ENCODE measurements at regions not wholly inside any gene's neighbourhood (a gene's known extent, or its start where the extent isn't known, plus 50 kb on each side); places are given as distances from the start of the nearest gene placed in this dataset.
"Not testable (repeated sequence)": the region's sequence is repeated elsewhere in the genome, so short reads cannot be mapped to it uniquely, and the experiment has no call there.

DNA sequence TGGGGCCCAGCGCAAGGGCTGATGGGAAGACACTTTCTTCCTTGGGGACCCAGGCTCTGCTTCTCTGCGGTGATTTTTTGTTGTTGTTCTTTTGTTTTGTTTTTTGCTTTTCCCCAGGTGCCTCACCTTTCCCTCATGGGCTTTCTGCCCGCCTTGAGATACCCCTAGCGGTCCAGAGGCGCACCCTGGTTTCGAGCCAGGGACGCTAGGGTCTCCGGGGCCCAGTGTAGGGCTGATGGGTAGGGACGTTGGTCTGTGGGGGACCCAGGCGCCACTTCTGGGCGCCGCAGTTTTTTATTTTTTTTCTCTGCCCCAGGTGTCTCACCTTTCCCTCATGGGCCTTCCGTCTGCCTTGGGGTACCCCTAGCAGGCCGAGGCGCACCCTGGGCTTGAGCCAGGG lies 192.7 kb downstream of the POTEG start:
- not testable (repeated sequence) for DNase-seq (ENCODE audit: low read depth)

DNA sequence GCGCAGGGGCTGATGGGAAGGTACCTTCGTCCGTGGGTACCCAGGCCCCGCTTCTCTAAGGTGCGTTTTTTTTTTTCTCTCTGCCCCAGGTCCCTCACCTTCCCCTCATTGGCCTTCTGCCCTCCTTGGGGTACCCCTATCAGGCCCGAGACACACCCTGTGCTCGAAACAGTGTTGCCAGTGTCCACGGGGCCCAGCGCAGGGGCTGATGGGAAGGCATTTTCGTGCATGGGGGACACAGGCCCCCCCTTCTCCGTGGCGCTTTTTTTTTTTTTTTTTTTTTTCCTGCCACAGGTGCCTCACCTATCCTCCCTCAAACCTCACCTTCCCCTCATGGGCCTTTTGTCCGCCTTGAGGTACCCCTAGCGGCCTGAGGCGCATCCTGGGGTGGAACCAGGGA lies 191.6 kb downstream of the POTEG start:
- DNase-seq (ENCODE audit: low read depth), result not testable (repeated sequence)

DNA sequence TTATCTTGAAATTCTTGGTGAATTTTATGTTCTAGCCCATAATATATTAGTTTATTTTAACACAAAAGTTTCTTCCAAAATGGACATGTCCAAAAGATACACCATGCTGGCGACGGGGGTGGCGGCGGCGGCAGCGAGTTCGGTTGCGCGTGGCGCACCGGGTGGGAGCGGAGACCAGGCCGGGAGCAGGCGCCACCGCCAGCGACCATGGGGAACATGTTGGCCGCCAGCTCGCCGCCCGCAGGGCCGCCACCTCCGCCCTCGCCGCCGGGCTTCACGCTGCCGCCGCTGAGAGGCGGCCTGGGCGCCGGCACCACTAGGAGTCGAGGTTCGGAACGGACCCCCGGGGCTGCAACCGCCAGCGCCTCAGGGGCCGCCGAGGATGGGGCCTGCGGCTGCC lies 167.2 kb downstream of the POTEG start:
- not testable (repeated sequence) for DNase-seq (ENCODE audit: low read depth)

DNA sequence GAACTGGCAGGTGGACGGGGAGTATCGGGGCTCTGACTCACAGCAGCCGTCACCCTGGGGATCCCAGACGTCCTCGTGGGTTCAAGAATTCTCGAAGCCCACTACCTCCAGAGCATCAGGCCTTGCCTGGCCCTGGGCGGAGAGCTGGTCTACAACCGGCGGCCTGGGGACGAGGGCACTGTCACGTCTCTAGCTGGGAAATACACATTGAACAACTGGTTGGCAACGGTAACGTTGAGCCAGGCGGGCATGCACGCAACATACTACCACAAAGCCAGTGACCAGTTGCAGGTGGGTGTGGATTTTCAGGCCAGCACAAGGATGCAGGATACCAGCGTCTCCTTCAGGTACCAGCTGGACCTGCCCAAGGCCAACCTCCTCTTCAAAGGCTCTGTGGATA lies 166.5 kb downstream of the POTEG start:
- DNase-seq (ENCODE audit: low read depth), result not testable (repeated sequence)

DNA sequence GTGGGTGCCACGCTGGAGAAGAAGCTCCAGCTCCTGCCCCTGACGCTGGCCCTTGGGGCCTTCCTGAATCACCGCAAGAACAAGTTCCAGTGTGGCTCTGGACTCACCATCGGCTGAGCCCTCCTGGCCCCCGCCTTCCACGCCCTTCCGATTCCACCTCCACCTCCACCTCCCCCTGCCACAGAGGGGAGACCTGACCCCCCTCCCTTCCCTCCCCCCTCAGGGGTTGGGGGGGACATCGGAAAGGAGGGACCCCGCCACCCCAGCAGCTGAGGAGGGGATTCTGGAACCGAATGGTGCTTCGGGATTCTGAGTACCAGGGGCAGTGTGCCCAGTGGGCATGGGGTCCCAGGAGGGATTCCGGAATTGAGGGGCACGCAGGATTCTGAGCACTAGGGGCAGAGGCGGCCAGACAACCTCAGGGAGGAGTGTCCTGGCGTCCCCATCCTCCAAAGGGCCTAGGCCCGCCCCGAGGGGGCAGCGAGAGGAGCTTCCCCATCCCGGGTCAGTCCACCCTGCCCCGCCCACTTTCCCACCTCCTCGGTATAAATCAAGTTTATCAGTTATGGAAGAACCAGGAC lies 166.0 kb downstream of the POTEG start:
- not testable (repeated sequence) for DNase-seq (ENCODE audit: low read depth)

DNA sequence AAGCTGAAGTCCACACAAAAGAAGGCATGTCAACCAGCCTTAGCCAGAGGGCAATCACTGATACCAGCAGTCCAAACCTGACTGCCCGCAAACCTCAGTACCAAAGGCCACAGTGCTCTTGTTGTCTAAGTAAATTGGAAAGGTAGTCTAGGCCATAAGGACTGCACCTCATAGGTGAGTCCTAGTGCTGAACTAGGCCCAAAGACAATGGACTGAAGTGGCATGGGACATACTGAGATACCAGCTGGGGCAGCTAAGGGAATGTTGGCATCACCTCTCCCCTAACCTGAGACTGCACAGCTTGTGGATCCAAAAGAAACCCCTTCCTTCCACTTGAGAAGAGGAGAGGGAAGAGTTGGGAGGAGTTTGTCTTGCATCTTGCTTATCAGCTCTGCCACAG lies 161.9 kb downstream of the POTEG start:
- not testable (repeated sequence) for DNase-seq (ENCODE audit: low read depth)

DNA sequence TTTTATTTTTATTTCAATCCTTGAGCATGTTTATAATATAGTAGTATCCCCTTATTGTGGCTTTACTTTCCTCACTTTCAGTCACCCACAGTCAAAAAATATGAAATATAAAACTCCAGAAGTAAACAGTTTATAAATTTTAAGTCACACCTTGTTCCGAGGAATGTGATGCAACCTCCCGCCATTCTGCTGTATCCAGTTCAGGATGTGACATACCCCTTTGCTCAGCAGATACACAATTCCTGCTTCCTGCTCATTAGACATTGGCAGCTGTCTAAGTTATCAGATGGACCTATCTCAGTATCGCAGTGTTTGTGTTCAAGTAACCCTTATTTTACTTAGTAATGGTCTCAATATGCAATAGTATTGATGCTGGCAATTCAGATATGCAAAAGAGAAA lies 144.5 kb downstream of the POTEG start:
- not testable (repeated sequence) for DNase-seq (ENCODE audit: low read depth)

DNA sequence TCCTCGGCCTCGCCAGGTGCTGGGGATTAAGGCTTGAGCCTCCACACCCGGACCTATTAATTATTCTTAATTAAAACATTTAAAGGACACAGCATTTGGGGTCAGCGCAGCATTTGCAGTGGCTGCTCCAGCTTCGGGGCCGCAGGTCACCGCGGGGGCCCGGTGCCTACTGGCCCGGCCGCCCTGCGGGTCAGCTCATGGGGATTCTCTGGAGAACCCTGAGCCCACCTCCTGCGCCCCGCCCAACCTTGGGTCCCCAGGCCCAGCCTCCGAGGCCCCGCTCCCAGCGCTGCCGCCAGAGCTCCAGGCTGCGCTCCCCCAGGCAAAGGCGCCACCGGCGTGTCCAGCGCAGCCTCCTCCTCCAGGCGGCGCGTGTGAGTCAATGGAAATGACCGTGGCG lies 133.9 kb downstream of the POTEG start:
- not testable (repeated sequence) for DNase-seq (ENCODE audit: low read depth)

DNA sequence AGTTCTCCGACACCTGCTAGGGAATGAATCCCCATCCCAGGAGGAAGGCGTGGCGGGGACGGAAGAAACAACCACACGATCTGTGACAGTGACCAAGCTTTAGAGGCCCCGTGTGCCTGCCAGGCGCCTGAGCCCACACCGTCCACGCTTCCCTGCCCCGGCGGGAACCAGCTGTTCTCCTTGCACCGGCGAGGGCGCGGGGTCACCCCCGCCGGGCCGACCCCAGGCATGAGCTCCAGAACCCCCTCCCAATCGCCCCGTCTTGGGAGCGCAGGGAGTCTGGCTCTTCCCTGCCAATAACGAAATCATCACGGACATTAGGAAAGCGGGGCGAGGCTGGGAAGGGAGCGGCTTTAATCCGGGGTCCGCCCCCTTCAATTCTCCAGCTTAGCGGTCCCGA lies 133.3 kb downstream of the POTEG start:
- not testable (repeated sequence) for DNase-seq (ENCODE audit: low read depth)

DNA sequence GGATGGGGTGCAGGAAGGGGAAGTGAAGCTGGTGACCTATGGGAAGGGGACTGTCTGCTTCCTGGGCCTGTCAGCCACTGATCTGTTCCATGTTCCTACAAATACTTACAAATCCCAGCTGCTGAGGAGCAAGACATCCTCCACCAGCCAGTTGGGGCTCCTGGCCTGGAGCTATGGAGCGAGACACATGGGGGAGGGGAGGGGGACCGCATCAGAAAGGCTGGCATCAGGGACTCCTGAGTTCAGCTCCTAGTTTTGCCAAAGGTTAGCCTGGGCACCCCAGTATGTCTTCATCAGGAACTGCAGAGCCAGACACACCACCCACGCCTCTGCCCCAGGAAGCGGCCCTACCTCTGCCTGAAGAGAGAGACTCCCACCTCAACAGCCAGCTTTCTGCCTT lies 130.3 kb downstream of the POTEG start:
- DNase-seq (ENCODE audit: low read depth), result not testable (repeated sequence)

DNA sequence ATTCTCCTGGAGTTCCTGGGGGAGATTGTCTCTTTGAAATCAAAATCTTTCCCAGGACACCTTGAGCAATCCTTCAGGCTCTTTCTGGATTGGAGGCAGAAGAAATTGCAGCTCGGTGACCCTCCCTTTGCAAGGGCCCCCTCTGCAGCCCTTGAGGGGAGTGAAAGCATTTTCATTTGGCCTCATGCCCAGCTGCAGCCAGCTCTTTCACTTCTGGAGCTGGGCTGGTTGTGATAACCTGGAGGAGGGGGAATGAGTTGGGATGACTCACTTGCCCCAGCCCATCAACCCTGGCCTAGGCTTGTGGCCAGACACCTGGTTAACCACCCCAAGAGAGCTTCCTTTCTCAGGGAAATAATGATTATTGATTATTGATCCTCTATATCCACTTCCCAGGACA lies 129.7 kb downstream of the POTEG start:
- DNase-seq (ENCODE audit: low read depth), result not testable (repeated sequence)

DNA sequence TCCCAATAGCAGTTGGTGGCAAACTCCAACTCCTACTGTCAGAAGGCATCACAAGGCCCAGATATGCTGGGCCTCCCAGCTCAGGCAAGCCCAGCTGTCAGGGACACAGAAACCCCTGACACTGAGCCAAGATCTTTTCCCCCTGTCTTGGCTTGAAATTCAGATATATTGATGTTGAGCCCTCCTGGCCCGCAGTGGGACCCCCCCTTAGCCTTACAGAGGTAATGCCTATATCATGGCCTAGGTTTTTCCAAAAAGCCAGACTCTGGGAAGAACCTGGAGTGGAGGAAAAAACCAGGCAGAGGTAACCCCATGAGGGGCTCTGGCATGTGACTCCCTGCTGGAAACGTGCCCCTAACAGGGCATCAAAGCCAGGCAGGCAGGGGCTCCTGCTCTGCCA lies 129.2 kb downstream of the POTEG start:
- not testable (repeated sequence) for DNase-seq (ENCODE audit: low read depth)

DNA sequence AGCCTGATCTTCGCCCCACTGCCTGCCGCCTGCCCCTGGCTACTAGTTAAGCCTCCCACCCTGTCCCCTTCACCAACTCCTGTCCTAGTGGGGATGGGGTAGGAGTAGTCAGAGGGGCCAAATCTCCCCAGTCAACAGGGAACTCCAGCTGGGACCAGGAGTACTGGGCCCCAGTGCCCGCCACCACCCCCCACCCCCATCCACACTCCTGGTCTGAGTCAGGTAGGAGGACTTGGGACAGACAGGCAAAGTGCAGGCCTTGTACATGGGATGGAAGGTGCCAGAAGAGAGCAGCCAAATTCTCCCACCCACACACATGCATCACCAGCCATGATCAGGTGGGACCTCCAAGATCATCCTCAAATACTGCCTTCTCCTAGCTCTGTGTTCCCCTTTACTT lies 128.4 kb downstream of the POTEG start:
- not testable (repeated sequence) for DNase-seq (ENCODE audit: low read depth)

DNA sequence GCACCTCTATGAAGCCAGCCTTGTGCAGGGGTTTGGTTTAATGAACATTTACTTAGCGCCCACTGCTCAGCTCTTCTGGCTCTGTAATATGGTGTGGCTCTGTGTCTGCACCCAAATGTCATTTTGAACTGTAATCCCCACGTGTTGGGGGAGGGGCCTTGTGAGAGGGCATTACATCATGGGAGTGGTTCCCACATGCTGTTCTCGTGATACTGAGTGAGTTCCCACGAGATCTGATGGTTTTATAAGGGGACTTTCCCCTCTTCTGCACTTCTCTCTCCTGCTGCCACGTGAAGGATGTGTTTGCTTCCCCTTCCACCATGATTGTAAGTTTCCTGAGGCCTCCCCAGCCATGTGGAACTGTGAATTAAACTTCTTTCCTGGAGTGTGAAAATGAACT lies 127.7 kb downstream of the POTEG start:
- not testable (repeated sequence) for DNase-seq (ENCODE audit: low read depth)

DNA sequence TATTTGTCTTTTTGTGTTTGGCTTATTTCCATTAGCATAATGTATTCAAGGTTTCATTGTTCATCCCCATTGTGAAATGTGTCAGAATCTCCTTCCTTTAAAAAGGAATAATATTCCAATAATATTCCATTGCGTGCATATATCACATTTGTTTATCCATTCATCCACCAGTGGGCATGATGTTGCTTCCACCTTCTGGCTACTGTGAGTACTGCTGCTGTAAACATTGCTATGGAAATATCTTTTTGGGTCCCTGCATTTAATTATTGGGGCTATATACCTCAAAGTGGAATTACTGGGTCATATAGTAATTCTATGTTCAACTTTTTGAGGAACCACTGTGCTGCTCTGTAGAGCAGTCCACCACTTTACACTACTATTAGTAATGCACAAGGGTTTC lies 123.1 kb downstream of the POTEG start:
- not testable (repeated sequence) for DNase-seq (ENCODE audit: low read depth)

DNA sequence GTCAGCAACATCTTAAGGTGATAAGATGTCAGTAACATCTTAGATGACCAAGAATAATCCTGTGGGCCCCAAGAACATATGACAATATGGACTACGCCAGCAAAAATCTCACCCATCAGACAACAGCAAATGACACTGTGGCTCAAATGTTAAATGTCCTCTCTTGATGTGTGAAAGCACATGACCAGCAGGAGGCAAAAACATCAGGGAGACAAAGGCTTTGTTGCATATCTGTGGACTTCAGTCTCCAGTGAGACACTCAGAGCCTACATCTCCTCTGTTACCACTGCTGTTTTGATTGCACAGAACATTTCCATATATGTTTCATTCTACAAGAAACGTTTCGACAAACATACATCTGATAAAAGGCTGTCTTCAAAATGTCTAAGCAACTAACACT lies 103.5 kb downstream of the POTEG start:
- DNase-seq (ENCODE audit: low read depth), result not testable (repeated sequence)

DNA sequence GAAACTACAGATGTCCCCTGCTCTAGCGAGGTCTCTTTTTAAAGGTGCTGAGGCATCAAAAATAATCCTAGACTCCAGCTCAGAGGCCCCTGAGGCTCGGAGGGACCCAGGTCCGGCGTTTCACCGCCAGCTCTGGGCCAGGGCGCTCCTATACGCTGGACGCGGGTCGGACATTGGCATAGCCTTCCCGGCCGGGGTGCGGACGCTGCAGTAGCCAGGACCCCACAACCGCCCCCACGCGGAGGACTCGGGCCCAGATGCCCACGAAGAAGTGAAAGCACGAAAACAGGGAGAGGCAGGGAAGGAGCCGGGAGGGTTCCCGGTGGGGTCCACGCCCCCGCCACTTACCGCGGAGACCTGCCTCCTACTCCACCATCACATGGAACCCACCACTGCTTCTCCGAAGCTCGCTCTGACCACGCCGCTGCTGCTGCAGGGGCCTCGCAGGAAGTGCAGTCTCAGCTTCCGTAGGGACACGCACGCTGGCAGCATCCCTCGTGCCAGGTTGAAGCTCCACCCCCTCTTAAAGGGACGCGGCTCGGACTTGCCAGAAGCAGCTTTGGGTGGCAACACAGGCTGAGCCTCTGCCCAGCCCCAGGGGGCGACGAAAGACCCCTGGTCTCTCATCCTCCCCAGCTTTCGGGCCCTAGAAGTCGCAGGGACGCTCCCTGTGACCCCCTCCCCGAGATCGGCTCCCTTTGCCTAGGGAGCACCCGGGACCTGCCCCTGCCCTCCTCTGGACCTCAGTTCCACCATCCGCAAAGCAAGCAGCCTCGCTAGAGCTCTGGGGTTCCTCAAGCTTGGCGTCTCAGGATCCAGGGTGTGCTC lies 96.7 kb downstream of the POTEG start:
- not testable (repeated sequence) for DNase-seq (ENCODE audit: low read depth)

DNA sequence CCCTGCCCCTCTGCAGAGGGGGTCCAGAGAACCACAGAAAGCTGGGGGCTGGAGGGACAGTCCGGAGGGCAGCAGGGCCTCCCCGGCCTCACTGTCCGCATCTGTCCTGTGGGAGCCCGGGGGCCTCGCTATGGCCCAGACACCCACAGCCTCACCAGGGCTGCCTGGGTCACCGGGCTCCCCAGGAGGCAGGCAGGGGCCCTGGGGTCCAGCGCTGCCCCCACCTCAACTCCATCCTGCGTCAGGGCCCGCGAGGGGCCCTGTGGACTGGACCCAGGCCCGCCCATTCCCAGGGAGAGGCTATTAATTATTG lies 96.1 kb downstream of the POTEG start:
- DNase-seq (ENCODE audit: low read depth), result not testable (repeated sequence)

DNA sequence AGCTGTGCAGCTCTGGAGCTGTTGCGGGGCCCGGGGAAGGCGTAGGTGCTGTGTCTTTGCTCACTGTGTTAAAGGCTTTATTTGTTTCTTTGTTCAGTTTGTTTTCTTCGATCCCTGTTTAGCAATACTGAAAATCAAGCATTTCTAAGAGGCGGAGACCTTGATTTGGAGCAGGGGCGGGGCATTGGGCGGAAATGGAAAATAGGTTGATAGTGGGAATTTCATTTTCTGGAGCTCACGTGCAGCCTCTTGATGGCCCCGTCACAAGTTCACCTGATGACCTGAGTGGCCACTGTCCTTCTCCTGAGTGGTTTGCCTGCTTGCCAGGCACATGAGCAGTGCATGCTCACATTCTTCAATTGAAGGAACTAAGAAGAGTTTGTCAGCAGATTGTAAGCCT lies 93.2 kb downstream of the POTEG start:
- DNase-seq (ENCODE audit: low read depth), result not testable (repeated sequence)

DNA sequence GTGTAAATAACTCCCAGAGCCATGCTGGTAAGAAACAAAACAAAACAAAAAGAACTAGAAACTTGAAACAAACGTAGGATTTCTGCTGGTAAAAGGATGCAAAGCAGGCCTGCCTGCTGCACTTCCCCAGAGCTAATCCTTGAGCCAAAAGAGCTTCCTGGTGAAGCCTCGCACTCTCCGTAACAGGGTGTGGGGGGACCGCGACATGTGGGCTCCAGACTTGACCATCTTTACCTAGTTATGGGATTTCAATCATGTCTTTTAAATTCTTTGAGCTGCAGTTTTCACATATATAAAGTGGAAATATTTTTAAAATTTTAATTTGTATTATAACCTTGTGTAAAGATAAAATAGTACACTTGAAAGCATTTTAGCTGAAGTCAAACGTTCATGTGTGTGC lies 92.5 kb downstream of the POTEG start:
- DNase-seq (ENCODE audit: low read depth), result not testable (repeated sequence)

DNA sequence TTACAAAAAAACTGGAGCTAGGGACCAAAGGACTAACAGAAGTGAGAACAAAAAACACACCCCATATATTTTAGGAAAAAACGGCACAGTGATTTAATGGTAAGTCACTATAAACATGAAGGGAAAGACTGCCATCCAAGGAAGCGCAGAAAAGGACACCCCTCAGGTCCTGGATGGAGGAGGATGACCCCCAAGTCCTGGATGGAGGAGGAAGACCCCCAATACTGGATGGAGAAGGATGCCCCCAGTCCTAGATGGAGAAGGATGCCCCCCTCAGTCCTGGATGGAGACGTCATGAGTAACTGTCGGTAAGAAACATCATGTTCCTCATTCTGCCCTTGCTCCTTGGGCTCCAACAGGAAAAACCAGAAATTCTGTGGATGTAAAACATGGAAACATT lies 89.9 kb downstream of the POTEG start:
- DNase-seq (ENCODE audit: low read depth), result not testable (repeated sequence)

DNA sequence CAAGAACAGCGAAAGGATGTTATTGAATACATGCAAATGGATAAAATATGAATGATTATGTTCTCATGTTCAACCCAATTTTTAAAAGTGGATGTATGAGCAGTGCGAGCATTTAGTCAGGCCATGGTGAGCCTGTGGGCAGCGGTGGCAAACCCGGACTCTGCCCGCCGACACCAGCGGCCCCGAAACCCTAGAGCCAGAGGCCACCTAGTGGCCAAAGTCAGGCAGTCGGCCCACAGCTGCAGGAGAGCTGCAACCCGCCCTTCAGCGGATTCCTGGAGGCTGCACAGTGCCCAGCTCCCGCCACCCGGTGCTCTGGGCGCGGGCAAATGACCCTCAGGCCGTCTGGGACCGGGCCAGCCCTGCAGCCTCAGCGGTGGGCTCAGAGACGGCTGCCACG lies 89.5 kb downstream of the POTEG start:
- not testable (repeated sequence) for DNase-seq (ENCODE audit: low read depth)

DNA sequence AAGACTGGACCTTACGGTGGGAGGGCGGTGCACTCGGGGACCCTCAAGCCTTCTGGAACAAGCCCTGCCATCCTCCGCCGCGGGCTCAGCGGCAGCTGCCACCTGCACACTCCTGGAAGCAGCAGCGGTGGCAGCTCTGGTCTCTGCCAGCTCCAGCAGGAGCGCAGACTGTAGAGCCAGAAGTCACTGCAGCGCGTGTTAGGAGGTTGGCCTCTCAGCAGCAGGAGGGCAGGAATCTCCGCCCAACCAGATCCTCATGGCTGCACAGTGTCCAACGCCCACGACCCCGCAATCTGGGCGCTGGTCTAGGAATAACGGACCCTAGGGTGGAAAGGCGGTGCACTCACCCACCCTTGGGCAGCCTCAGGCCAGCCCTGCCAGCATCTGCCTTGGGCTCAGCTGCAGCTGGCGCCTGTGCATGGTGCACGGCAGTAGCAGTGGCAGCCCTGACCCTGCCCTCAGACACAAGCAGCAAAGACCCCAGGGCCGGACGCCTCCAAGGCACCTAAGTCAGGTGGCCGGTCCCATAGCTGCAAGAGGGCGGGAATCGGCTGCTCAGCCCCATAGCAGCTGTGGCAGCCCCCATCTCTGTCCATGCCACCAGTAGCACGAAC lies 88.7 kb downstream of the POTEG start:
- not testable (repeated sequence) for DNase-seq (ENCODE audit: low read depth)
